Suppressor macrophage treated with lipopolysaccharide for 1 hour (primary cell): ENCODE measurements at regions not wholly inside any gene's neighbourhood (a gene's known extent, or its start where the extent isn't known, plus 50 kb on each side); places are given as distances from the start of the nearest gene placed in this dataset.
A peak's percentile ranks its signal among the peaks of the same experiment; 100 is the strongest.
"Not testable (repeated sequence)": the region's sequence is repeated elsewhere in the genome, so short reads cannot be mapped to it uniquely, and the experiment has no call there.

Experiments
- DNase-seq, 3 donors: peaks; one replicate each; pipeline ENCODE4 v3.0.0-alpha.2; 2020 to 2022

- no peak for DNase-seq
Measured at GRCh38 chr12:93080994-93081809, 152.1 kb upstream of the EEA1 start.

DNA sequence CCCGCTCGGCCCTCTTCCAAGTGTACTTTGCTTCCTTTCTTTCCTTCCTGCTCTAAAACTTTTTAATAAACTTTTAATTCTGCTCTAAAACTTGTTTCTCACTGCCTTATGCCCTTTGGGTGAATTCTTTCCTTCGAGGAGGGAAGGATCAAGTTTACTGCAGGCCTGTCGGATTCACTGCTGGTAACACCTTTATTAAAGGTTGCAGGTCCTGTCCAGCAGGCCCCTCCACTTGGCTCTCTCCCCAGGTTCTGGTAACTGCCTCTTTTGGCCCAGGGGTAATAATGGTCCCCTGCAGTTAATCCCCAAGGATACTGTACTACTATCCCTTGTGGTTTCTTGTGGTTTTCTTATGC lies 152.7 kb upstream of the EEA1 start:
- no peak for DNase-seq

DNA sequence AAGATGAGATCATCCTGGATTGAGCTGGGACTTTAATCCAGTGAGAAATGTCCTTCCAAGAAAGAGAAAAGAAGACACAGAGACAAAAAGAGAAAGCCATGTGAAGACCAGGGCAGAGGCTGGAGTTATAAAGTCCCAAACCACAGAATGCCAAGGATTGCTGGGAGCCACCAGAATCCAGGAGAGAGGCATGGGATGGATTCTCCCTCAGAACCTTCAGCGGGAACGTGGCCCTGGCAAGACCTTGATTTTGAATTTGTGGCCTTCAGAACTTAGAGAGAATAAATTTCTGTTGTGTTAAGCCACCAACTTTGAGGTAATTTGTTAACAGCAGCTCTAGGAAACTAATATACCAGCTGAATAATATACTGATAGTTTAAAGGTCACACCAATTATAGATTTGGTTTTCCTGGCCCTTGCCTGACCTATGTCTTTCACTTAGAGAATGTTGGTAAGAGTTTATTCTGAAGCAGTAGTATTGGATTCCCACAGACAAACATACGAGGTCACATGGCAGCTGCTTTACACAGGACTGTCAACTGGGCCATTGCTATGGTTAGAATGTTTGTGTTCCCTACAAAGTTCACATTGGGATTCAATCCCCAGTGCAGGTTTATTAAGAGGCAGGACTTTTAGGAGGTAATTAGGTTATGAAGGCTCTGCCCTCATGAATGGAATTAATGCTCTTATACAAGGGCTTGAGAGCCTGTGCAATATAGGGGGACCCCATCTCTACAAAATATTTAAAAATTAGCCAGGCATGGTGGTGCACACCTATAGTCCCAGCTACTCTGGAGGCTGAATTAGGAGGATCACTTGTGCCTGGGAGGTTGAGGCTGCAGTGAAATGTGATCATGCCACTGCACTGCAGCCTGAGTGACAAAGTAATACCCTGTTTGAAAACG lies 156.5 kb upstream of the EEA1 start:
- DNase-seq: no peak

DNA sequence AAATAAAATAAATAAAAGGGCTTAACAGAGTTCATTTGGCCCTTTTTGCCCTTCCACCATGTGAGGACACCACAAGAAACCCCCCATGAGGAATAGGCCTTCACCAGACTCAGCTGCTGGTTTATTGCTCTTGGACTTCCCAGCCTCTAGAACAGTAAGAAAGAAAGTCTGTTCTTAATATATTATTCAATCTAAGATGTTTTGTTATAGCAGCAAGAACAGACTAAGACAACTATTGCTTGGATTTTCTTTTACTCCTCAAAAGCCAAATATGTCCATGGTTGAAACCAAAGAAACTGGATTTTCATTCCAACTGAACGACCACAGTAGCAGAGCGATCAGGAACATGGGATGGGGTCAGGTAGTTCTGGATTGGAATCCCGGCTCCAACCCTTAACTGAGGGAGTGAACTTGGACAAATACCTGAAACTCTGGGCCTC lies 157.2 kb upstream of the EEA1 start:
- no peak for DNase-seq

- DNase-seq: no peak
Measured at GRCh38 chr12:93087840-93088610, 158.9 kb upstream of the EEA1 start.

GRCh38 chr12:93089805-93090569 lies 160.9 kb upstream of the EEA1 start:
- peak in 2 of 3 donors; percentile 31 to 38 for DNase-seq

- peak in 2 of 3 donors; percentile 44 to 48 for DNase-seq
Measured at GRCh38 chr12:93090731-93091172, 161.7 kb upstream of the EEA1 start.

DNA sequence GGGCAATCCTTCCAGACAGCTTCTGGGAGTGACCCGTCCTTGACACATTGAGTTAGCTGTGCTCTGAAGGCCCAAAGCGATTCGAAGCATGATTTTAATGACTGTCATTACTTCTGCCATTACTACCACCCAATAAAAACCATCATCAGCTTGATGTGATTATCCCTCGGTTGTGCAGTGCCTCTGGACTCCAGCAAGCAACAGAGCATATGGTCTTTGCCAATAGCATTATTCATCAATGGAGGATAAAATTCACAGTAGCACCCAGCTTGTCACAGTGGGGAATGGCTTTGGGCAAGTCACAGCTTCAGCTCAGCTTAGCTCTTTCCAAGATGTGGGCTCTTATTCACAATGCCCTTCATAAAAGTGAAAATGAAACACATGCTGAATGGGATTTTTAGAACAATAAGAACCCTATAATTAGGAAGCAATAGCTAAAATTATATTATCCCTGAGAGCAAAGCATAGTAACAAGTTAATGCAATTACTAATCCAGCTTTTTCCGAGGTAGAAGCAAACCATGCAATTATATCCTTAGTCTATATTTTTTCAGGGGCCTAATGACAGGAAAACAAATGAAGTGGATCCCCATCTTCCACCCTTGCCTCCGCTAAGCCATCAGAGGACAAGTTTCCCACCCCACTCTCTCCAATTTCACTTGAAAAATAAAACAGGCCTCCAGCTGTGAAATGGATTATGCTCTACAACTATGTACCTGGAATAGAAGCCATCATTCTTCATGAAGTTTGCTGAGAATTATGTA lies 163.0 kb upstream of the EEA1 start:
- DNase-seq: no peak

DNA sequence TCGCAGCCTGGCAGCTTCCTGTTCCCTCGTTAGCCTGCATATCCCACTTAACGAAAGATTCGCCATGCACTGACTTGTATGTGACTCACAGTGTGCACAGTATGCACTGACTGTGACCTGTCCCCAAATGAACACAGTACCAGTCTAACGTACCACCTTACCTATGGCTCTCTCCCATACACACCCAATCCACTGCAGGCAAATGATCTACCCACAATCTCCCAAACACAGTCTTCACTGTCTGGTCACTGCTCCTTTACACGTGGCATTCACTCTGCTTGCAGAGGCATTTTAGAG lies 163.5 kb upstream of the EEA1 start:
- DNase-seq: no peak

GRCh38 chr12:93093243-93093642 lies 164.1 kb upstream of the EEA1 start:
- no peak for DNase-seq

- DNase-seq: not testable (repeated sequence)
Measured at GRCh38 chr12:93094222-93094621, 165.1 kb upstream of the EEA1 start.

GRCh38 chr12:93094988-93095737 lies 166.1 kb upstream of the EEA1 start:
- peak; percentile 20 to 45 (median 38) for DNase-seq

DNA sequence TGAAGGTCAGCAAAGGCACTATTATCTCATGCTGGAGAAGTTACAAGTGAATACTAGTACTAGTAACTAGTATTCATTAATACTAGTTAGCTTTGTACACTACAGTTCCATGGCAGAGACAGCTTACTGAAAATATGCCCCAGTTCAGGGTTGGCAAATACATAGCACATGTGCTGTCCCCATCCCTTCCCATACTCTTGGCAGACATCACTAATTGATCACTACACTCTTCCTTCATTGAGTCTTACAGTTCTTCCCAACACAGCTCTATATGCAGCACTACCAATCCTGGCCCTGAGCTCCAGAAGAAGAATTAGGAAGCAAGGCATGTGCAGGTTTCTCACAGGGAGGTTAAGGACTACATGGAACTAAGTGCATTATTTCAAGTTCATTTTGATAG lies 168.3 kb upstream of the EEA1 start:
- no peak for DNase-seq

DNA sequence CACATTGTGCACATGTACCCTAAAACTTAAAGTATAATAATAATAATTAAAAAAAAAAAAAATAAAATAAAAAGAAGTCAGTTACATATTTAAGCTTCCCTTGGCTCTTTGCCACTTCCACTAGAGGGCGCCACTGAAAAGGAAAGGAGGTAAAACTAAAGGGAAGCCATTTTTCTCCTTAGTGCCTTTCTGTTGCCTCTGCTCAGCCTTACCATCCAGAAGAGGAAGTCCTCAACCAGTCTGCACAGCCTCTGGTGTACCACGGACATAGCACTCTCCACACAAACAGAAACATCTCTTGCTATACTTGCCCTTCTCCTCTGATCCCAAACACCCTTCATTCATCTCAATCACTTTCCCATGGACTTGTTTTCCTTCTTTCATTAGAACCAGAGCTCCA lies 169.0 kb upstream of the EEA1 start:
- peak; percentile 94 to 97 (median 95) for DNase-seq

DNA sequence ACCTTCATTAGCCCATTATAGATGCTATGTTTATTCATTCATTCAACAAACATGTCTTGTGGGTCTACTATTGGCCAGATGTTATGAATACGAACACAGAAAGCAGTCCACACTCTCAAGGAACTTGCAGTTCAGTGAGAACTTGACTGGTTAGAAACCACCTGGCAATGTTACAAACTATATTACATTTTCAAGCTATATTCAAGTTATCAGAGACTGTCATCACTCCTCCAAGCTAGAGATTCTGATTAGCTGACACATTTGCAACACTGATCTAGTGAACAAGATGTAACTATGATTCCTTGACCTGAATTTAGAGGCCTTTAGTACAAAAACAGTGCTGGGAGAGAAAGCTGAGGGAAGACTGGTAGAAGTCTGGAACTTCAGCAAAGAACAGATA lies 170.7 kb upstream of the EEA1 start:
- no peak for DNase-seq

- DNase-seq: no peak
Measured at GRCh38 chr12:93100610-93101009, 171.5 kb upstream of the EEA1 start.

GRCh38 chr12:93101367-93101766 lies 172.3 kb upstream of the EEA1 start:
- DNase-seq: no peak

GRCh38 chr12:93102312-93102711 lies 173.2 kb upstream of the EEA1 start:
- DNase-seq: no peak

DNA sequence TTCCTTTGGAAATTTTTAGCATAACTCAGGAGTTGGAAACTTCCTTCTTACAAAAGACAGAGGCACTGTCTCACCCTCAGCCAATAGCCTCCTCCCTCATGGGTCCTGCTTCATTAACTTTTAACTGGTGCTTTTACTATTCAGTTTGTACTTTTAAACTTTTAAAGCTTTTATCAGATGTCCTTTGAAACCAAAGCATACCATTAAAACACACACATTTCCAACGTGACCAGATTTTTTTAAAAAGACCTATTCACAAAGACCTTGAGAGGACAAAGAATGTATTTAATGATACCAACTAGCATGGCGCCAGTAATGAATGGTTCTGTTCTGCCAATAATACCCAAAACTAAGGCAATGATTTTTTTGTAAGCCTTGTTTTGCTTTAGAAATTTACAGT lies 173.6 kb upstream of the EEA1 start:
- DNase-seq: no peak

DNA sequence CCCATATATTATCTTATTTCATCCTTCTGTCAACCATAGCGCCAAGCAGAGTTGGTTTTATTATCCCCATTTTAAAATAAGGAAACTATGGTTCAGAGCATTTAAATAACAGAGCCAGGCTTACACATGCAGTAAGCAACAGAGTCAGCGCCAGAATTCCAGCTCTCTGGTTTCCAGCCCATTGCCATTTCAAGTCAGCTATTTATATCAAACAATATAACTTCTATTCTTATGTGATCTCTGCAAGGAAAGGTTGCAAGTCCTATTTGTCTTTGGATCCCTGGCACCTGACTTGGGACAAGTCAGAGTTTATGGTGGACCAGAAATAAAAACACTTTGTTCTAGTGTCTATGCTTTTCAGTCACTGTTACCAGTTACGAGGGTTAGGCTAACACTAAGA lies 174.1 kb upstream of the EEA1 start:
- no peak for DNase-seq

DNA sequence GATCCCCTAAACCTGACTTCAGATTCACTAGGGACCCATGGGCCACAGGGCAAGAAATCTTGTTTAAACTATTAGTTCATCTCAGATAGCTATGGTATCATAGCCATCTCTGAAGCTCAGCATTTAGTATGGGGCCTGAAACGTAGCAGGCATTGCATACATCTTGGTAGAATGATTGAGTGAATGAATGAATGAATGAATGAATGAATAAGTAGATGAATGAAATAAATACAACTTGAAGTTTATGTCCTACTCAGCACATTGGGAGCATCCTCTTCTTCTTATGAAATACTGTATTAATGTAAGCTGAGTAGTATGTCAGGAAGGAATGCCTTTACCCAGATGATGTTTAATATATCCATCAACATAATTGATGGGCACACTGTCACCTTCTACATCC lies 175.4 kb upstream of the EEA1 start:
- no peak for DNase-seq
